Right ventricle myocardium superior (tissue), 1 donor: ENCODE measurements at regions not wholly inside any gene's neighbourhood (a gene's known extent, or its start where the extent isn't known, plus 50 kb on each side); places are given as distances from the start of the nearest gene placed in this dataset.

Experiments used
- ATAC-seq: fragments of 200-7000 bp; cut with Tn5 transposase; one replicate; pipeline ENCODE4 v1.9.1; 2020; ENCODE audit warnings: mild to moderate bottlenecking; ENCODE audit not compliant: poor library complexity
- DNase-seq: peaks from one replicate; pipeline ENCODE4 v3.0.0-alpha.2; 2020
- intact Hi-C: fragments of 100-400 bp; cut with DNase I; formaldehyde crosslinking; loops from one replicate; pipeline ENCODE4 v1.11.2; 2022
- donor health status: DM: no; HTN: yes; CAD: no; lungs with severe emphysema.

DNA sequence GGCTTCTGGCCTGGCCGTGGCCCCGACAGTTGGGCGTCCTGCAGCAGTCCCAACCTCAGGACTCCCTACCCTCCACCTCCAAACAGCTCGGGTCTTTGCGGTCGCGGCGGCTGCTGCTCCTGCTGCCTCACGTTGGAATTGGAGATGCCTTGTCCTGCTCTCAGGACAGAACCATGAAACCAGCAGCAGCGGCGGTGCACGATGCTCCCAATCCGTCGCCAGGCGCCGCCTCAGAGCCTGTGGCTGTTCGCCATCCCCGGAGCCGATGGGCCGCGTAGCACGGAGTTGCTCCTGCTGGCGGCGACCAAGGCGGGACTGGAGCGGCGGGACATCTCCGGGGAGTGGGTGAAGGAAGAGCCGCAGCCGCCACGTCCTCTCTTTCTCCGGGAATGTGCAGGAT lies 1965.9 kb downstream of the TP53TG3F start:
- ATAC-seq (no peak), DNase-seq (no peak)
- intact Hi-C loops = no loop called here

DNA sequence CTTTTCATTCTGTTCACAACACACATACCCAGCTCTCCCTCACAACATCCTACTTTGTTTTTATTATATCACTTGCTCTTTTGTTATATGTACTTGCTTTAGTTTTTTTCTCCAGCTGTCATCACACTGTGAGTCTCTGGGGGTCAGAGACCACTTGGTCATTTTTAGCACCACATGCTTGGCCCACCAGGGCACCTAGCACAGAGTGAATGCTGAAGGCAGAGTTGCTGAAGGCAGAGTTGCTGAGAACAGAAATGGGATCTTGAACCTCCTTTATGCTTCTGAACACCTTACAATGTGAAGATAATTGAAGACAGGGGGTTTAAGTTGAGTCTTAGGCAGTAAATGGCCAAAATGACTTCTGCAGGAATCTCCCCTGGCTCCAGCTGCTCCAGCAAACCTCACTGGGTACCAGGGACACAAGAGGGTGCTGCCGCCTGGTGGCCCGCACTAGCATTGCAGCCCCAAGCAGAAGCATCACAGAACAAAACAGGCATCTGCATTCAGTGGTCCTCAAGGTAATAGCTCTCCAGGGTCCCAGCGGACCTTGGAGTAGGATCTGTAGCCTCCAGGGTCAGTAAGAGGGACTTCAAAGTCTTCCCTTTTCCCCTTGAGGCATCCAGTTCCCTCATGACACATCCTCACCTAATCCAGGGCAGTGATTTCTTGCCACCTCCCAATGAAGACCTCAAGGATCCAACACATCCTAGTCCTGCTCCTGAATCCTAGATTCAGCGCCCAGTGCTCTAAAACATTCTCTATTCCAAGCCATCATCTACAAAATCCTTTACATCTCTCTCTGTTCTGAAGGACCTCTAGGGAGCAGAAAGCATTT lies 1972.6 kb downstream of the TP53TG3F start:
- ATAC-seq (no peak), DNase-seq (no peak)
- intact Hi-C loops = no loop called here

DNA sequence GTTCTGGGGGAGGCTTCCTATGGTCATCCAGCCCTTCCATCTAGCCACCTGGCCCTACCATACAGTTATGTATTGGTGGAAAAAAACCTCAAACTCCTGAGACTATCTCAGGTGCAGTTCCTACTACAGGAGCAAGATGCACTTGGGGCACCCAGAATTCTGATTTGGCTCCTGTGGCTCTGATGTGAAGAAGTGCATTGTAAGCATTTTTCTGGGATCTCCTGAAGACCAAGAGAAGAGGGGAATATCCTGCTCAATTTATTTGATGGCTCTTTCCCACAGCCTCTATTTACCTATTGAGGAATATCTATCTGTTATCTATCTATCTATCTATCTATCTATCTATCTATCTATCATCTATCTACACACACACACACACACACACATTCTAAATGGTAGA lies 1981.5 kb downstream of the TP53TG3F start:
- ATAC-seq (no peak), DNase-seq (no peak)
- intact Hi-C loops = no loop called here

DNA sequence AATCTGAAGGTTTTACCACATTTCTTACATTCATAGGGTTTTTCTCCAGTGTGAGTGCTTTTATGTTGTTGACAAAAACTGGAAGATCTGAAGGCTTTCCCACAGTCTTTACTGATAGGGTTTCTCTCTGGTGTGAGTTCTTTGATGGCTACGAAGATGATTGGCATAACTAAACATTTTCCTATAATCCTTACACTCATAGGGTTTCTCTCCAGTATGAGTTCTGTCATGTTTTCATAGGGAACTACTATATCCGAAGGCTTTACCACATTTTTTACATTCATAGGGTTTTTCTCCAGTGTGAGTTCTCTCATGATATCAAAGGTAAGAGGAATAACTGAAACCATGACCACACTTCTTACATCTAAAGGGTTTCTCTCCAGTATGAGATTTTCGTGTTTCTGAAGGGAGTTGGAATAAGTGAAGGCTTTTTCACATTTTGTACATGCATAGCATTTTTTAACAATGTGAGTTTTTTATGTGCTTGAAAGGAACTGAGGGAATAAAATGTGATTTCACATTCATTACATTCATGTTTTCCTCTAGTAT lies 1987.7 kb downstream of the TP53TG3F start:
- DNase-seq = no peak
- intact Hi-C loops = no loop called here

DNA sequence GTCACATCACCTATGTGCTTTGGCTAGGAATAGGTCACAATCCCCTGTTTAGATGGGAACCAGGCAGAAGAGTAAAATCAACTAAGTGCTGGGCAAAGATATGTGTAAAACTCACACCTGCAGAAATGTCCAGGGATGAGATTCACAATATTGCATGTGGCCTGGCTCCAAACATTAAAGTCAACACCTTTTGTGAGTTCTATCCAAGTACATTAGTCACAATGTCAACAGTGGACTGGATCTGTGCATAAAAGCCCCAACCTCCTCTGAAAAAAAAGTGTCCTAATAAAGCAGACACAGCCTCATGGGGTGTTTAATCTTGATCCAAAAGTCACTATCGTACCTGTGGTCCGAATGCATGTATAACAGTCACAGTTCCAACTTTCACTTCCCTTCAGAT lies 1990.3 kb downstream of the TP53TG3F start:
- intact Hi-C loops = no loop called here
- ATAC-seq (no peak), DNase-seq (no peak)

More for the DNA sequence above, 1987.7 kb downstream of the TP53TG3F start:
- ATAC-seq = no peak

DNA sequence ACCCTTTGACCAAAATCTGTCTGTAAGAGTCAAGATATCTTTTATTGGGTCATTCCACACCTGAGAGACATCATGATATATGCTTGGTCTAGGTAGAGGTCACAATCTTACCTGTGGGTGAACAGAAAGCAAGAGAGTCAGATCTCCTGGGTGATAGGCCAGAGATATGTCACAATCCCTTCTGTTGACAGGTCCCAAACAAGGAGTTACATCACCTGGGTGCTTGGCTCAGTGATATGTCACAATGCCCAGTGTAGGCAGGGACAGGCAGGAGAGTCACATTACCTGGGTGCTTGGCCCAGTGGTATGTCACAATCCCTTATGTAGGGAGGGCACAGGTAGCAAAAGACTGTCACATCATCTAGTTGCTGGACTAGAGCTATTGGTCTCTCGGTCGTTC lies 1991.2 kb downstream of the TP53TG3F start:
- intact Hi-C loops = no loop called here
- ATAC-seq (no peak), DNase-seq (no peak)

DNA sequence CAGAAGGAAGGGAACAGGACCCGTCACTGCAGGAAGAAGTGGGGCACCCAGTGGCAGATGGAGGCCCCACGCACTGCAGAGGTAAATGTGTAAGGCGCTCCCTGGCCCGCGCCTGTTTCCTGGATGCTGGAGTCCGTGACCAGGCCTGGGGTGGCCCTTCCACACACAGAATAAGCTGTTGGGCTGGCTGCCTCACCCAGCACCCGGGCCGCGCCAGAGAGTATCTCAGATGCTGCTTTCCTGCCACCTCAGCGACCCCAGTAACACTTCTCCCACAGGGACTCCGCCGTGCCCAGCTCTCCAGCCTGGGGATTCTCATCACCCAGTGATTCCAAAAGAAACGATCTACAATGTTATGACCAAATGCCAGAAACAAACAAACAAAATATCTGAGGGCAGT lies 1993.1 kb downstream of the TP53TG3F start:
- ATAC-seq (no peak), DNase-seq (no peak)
- intact Hi-C loops = no loop called here

DNA sequence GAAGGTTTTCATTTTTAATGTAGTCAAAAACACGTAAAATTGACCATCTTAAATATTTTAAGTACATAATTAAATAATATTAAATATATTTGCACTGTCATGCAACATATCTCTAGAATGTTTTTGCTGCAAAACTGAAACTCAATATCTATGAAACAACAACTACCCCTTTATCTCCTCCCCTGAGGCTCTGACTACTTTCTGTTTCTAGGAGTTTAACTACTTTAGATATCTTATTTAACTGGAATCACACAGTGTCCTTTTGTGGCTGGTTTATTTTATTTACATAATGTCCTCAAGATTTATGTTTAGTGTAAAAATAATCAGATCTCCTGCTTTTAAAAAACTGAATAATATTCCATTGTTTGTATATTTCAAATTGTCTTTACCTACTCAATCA lies 2003.9 kb downstream of the TP53TG3F start:
- no peak for ATAC-seq
- intact Hi-C loops = no loop called here
- no peak for DNase-seq

DNA sequence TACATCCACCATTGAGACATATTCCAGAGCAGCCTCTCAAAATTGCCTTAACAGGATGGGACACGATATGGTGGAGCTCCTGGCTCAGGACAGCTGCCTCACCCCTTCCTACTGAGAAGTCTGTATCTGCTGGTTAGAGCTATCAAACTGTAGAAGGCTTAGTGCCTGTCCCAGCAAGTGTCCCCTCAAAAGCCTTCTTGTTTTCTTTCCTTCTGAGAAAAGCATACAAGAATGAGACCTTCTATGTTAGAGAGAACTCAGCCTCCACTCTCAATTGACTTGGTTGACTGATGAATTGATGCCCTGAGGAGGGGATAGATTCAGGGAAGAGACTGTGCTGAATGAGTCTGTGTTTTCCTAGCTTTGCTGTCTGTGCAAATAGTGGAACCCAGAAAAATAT lies 2020.9 kb downstream of the TP53TG3F start:
- DNase-seq (no peak), ATAC-seq (no peak)
- intact Hi-C loops = no loop called here

DNA sequence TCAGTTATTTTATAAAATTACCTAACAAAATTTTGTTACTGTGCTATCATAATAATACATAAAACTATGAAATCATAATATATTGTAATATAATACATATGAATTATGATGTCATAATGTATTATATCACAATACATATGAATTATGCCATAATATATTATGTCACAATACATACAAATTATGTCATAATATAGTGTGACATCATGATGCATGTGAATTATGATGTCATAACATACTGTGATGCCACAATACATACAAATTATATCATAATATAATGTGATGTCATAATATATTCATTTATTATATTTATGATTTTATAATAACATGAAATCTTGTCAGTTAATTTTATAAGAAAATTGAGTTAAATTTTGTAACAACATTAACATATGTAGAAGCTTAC lies 2021.6 kb downstream of the TP53TG3F start:
- DNase-seq = no peak
- intact Hi-C loops = no loop called here
- no peak for ATAC-seq

DNA sequence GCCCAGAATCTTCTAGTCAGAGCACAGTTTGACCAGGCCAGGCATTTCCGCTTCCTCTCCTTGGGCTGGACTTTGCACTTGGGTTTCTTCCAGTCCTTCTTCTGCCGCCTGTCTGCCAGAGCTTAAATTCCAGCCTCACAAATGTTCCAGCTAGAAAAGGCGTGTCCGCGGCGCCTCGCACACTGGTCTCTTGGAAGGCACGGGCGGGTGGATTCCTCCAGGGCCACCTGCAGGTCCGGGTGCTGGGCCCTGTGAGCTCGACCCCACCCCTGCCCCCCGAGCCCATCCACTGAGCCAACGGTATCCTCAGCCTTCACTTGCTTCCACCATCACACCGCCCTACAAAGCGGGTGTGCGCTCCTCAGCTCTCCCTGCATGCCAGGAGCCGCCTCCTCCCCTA lies 2026.5 kb downstream of the TP53TG3F start:
- ATAC-seq (no peak), DNase-seq (no peak)
- intact Hi-C loops = no loop called here

DNA sequence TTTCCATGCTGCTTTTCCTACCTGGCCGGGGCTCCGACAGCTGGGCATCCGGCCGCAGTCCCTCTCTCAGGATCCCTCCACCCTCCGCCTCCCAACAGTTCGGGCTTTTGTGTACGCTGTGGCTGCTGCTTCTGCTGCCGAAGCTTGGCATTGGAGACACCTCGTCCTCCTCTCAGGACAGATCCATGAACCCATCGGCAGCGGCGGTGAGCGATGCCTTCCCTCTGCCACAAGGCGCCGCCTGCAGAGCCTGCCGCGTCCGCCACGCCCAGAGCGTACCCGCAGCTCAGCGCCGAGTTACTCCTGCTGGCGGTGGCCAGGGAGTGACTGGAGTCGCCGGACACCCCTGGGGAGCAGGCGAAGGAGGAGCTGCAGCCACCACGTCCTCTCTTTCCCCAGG lies 2032.8 kb downstream of the TP53TG3F start:
- intact Hi-C loops = no loop called here

DNA sequence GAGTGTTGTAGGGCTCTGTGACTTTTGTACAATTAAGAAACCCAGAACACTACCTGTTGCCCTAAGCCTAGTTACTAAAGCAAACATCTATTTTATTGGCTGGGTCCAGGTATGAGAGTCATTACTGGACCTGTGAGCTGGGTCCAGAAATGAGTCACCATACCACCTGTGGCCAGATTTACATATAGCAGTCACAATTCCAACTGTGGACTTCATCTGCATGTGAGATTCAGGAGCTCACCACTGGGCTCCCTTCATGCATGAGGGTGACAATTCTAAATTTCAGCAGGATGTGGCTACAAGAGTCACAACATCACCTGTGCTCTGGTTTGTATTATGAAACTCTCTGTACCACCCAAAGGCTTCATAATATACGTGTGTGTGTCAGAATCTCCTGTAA lies 2038.0 kb downstream of the TP53TG3F start:
- DNase-seq (no peak), ATAC-seq (no peak)
- intact Hi-C loops = no loop called here

More for the DNA sequence above, 2032.8 kb downstream of the TP53TG3F start:
- DNase-seq (no peak), ATAC-seq (no peak)

DNA sequence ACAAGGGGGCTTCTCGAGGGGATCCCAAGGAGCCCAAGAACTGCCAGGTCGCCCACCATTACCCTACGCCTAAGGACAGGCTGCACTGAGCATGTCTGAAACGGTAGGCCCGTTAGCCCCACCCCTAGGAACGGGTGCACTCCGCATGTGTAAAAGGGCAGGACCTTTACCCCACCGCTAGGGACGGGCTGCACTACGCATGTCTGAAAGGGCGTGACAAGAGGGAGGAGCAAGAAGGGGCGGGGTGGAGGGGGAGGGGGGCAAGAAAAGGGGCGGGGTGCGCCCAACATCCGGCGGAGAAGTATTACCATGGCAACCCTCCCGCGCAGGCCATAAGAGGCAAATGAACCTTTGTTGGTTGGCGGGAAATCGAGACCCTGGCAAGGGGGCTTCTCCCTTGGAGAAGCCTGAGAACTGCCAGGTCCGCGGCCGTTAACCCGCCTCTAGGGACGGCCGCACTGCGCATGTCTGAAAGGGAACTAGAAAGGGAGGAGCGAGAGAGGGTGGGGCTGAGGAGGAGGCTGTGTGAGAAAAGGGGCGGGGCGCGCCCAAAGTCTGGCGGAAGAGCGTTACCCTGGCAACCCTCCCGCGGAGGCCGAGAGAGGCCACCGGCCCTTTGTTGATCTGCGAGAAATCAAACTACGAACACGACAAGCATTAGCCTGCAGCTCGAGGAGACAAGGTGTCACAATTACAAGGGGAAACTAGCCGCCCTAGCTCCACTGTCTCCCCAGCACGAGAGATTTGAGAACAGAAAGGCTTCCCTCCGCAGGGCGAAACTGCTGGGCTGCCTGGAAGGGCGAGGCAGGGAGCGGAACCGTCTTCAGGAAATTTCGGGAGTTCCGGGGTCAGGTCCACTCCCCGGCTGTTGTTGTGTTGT lies 2046.8 kb downstream of the TP53TG3F start:
- no peak for ATAC-seq
- intact Hi-C loops = no loop called here
- DNase-seq = no peak

DNA sequence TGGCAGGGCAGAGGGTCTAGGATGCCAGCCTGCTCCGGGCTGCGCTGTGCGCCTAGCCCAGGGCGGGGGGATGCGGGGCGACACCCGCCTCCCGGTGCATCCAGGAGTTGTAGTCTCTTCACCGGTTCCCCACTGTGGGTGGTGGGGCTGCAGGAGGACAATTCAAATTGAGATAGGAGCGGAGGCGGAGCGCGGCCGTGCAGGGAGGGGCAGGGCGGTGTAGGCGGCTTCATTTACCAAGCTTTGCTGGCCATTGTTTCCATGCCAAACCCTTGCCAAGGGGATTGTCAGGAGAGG lies 2047.4 kb downstream of the TP53TG3F start:
- intact Hi-C loops = no loop called here

DNA sequence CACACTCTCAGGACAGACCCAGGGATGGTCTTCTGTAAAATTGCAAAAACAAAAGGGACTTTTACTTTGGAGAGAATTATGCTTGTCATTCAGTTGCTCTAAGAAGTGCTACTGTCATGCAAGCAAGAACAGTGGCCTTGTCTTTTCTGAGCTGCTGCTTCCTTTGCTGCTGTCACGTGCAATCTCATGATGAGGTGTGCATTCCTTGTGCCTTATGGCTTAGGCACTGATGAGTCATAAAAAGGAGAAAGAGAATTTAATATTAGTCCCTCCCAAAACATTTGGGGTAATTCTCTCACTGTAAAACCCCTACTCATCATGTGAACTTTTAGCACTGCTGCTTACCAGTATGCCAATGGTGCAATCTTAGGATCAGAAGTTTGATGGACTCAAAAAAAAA lies 2051.3 kb downstream of the TP53TG3F start:
- DNase-seq (no peak), ATAC-seq (no peak)
- intact Hi-C loops = no loop called here

More for the DNA sequence above, 2047.4 kb downstream of the TP53TG3F start:
- no peak for DNase-seq
- ATAC-seq = no peak

DNA sequence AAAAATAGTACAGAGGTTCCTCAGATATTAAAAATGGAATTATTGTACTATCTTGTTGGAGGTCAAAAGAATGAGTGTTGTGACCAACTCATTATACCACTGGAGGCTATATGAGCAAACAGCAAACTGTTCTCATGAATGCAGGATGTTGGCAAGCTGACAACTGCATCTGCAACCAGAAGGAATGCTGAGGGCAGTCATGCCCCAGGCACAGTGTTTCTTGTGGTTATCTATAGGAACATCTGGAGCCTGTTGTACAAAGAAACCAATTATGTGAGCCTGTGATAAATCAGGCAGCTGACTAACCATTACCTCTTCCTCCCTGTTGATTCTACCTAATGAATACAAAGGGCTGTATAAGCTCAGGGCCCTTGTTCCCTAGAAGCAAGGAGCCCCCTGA lies 2057.1 kb downstream of the TP53TG3F start:
- ATAC-seq (no peak), DNase-seq (no peak)
- intact Hi-C loops = no loop called here

DNA sequence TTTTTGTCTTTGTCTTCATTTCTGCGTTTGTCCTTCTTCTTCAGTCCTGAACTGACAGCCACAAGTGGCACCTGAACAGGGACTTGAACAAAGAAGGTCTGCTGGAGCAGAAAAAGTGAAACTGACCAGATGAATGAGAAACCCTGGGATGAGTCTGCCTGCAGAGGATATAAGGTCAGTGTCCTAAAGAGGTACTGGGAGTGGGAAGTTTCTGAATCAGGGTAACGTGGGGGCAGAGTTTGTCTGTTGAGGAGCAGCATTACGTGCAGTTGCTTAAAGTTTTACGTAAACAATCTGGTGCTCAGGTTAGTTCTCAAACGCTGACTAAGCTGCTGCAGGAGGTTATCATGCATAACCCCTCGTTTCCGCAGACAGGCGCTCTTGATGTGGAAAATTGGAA lies 2057.6 kb downstream of the TP53TG3F start:
- ATAC-seq = no peak
- intact Hi-C loops = no loop called here
- no peak for DNase-seq

DNA sequence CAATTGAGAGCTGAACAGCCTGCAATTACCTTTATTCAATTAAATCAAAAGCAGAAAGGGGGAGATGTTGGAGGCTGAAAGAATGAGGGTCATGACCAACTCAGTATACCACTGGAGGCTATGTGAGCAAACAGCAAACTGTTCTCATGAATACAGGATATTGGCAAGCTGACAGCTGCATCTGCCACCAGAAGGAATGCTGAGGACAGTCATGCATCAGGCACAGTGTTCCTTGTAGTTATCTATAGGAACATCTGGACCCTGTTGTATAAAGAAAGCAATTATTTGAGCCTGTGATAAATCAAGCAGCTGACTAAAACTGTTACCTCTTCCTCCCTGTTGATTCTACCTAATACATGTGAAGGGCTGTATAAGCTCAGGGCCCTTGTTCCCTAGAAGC lies 2064.6 kb downstream of the TP53TG3F start:
- no peak for ATAC-seq
- intact Hi-C loops = no loop called here
- no peak for DNase-seq

DNA sequence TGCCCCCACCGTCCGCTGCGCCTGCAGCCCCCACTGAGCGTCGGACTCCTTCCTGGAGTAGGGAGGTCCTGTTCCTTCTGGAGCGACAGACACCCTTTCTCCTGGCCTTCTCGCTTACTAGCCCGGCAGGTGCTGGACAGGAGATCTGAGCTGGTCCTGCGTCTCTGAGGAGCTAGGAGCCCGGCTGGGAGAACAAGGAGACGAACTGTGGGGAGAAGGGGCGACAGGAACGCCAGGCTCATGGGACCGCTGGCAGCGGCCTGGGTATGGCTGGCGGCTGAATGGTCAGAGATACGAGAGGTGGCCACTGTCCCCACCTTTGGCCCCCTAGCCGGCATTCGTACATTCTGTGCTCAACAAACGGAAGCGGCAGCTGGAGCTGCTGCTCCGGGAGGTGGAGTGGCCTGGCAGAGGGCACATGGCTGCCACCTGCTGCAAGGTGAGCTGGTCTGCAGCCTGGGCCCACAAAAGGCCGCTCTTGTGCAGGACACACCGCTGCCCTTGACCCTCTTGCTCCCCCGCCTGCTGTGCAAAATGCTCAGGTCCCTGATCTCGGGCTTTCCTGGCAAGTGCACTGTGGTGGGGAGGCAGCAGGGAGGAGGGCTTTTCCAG lies 2066.7 kb downstream of the TP53TG3F start:
- intact Hi-C loops = no loop called here
- ATAC-seq = no peak

More for the DNA sequence above, 2066.7 kb downstream of the TP53TG3F start:
- DNase-seq = no peak
